Stimulated activated effector memory CD8-positive, alpha-beta T cell treated with anti-CD3 and anti-CD28 coated beads, Interleukin-12 subunit alpha, Interleukin-12 subunit beta, amount 100 ng/mL, for 72 hours (primary cell): ENCODE measurements at regions not wholly inside any gene's neighbourhood (a gene's known extent, or its start where the extent isn't known, plus 50 kb on each side); places are given as distances from the start of the nearest gene placed in this dataset.

ENCODE experiments used
- ATAC-seq: fragments of 150-1000 bp; cut with Tn5 transposase; 2 replicates; pipeline ENCODE4 v1.10.0; 2021
- DNase-seq, 2 donors: peaks; one replicate each; pipeline ENCODE4 v3.0.0; 2021 to 2022; ENCODE audit warnings: low spot score in 2 of 2
- H3K27ac Mint-ChIP-seq: one replicate; pipeline ENCODE4 v1.8.0; 2022; ENCODE audit warnings: mild to moderate bottlenecking, mixed read lengths
- H3K36me3 Mint-ChIP-seq: one replicate; pipeline ENCODE4 v1.8.0; 2022; ENCODE audit warnings: mild to moderate bottlenecking, mixed read lengths
- H3K4me1 Mint-ChIP-seq: one replicate; pipeline ENCODE4 v1.8.0; 2022; ENCODE audit warnings: mixed read lengths
- H3K4me3 Mint-ChIP-seq: one replicate; pipeline ENCODE4 v1.8.0; 2022; ENCODE audit warnings: mild to moderate bottlenecking, mixed read lengths
- H3K9me3 Mint-ChIP-seq: one replicate; pipeline ENCODE4 v1.8.0; 2022; ENCODE audit warnings: mixed read lengths

- Mint-ChIP-seq H3K4me1 (no peaks in the 10 kb centered on the region), H3K27ac (no peak overlapping the region), H3K36me3 (no peaks in the 10 kb centered on the region), H3K4me3 (no peak overlapping the region), H3K9me3 (peaks cover 6% of the 10 kb centered on the region)
- DNase-seq (no peak), ATAC-seq (no peak)
These were observed 168.0 kb downstream of the SHOX2 start for GRCh38 chr3:157938154-157938779.

- Mint-ChIP-seq H3K36me3 (no peaks in the 10 kb centered on the region), H3K4me1 (no peaks in the 10 kb centered on the region), H3K4me3 (no peak overlapping the region), H3K27ac (no peak overlapping the region), H3K9me3 (peaks cover 5% of the 10 kb centered on the region)
- DNase-seq (no peak), ATAC-seq (no peak)
These were observed 174.7 kb downstream of the SHOX2 start for GRCh38 chr3:157931517-157931916.

GRCh38 chr3:157930000-157930780 lies 176.0 kb downstream of the SHOX2 start:
- no peak for DNase-seq
- no peak overlapping the region for H3K4me3 Mint-ChIP-seq
- ATAC-seq, result no peak
- no peaks in the 10 kb centered on the region for H3K36me3 Mint-ChIP-seq
- H3K27ac Mint-ChIP-seq, result no peak overlapping the region
- no peaks in the 10 kb centered on the region for H3K9me3 Mint-ChIP-seq
- no peaks in the 10 kb centered on the region for H3K4me1 Mint-ChIP-seq

GRCh38 chr3:157926822-157927221 lies 179.4 kb downstream of the SHOX2 start:
- Mint-ChIP-seq H3K36me3 (no peaks in the 10 kb centered on the region), H3K27ac (no peak overlapping the region), H3K9me3 (no peaks in the 10 kb centered on the region), H3K4me3 (no peak overlapping the region), H3K4me1 (no peaks in the 10 kb centered on the region)
- ATAC-seq (no peak), DNase-seq (no peak)

DNA sequence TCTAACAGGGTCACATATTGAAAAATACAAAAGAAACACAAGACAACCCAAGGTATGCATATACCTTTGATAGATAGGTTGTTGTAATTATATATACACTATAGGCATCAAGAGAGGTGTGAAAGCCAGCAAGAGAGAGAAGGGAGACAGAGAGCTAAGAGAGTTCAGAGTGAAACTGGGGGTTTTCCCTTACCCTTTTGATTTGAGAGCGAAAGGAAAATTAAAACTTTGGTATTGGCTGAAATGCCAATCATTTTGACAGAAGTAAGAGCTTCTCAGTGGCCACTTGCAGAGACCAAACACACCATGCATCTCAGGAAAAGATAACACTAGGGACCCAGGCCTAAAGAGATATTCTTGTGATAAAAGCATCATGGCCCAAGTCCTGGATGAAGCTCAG lies 183.6 kb downstream of the SHOX2 start:
- DNase-seq (no peak), ATAC-seq (no peak)
- H3K9me3 Mint-ChIP-seq, result no peaks in the 10 kb centered on the region
- H3K36me3 Mint-ChIP-seq, result no peaks in the 10 kb centered on the region
- no peaks in the 10 kb centered on the region for H3K4me1 Mint-ChIP-seq
- no peak overlapping the region for H3K4me3 Mint-ChIP-seq
- no peak overlapping the region for H3K27ac Mint-ChIP-seq

- ATAC-seq (no peak), DNase-seq (no peak)
- H3K36me3 Mint-ChIP-seq, result no peaks in the 10 kb centered on the region
- no peak overlapping the region for H3K27ac Mint-ChIP-seq
- no peaks in the 10 kb centered on the region for H3K4me1 Mint-ChIP-seq
- no peak overlapping the region for H3K4me3 Mint-ChIP-seq
- H3K9me3 Mint-ChIP-seq, result no peaks in the 10 kb centered on the region
These were observed 184.4 kb downstream of the SHOX2 start for GRCh38 chr3:157921811-157922210.

- Mint-ChIP-seq H3K4me1 (no peaks in the 10 kb centered on the region), H3K36me3 (no peaks in the 10 kb centered on the region), H3K4me3 (no peak overlapping the region), H3K27ac (no peak overlapping the region), H3K9me3 (no peaks in the 10 kb centered on the region)
- DNase-seq, result no peak
- ATAC-seq, result no peak
These were observed 185.2 kb downstream of the SHOX2 start for GRCh38 chr3:157920822-157921700.

- DNase-seq (no peak), ATAC-seq (no peak)
- Mint-ChIP-seq H3K4me3 (no peak overlapping the region), H3K27ac (no peak overlapping the region), H3K36me3 (no peaks in the 10 kb centered on the region), H3K9me3 (no peaks in the 10 kb centered on the region), H3K4me1 (no peaks in the 10 kb centered on the region)
These were observed 186.8 kb downstream of the SHOX2 start for GRCh38 chr3:157919319-157919887.

DNA sequence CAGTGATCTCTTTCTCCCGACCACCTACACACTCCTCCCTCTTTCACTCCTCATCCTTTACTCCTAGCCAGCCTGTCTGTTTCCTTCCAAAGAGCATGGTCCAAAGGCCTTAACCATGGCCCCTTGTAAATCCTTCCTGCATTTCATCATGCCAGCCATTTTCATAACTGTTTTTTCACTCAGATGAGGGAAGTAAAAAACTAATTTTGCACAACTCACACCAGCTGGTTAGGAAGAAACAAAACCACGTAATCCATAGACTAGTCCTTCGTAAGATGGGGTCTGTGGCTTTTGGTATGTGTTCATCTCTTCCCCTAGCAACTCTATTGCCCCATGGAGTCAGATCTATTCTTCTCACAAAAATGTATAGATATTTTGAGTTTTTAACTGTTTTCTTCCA lies 187.8 kb downstream of the SHOX2 start:
- Mint-ChIP-seq H3K4me3 (no peak overlapping the region), H3K9me3 (no peaks in the 10 kb centered on the region), H3K4me1 (no peaks in the 10 kb centered on the region), H3K27ac (no peak overlapping the region), H3K36me3 (no peaks in the 10 kb centered on the region)
- ATAC-seq (no peak), DNase-seq (no peak)

GRCh38 chr3:157916672-157917071 lies 189.5 kb downstream of the SHOX2 start:
- no peak overlapping the region for H3K4me3 Mint-ChIP-seq
- no peak for ATAC-seq
- no peaks in the 10 kb centered on the region for H3K9me3 Mint-ChIP-seq
- DNase-seq, result no peak
- no peaks in the 10 kb centered on the region for H3K4me1 Mint-ChIP-seq
- H3K36me3 Mint-ChIP-seq, result no peaks in the 10 kb centered on the region
- no peak overlapping the region for H3K27ac Mint-ChIP-seq

DNA sequence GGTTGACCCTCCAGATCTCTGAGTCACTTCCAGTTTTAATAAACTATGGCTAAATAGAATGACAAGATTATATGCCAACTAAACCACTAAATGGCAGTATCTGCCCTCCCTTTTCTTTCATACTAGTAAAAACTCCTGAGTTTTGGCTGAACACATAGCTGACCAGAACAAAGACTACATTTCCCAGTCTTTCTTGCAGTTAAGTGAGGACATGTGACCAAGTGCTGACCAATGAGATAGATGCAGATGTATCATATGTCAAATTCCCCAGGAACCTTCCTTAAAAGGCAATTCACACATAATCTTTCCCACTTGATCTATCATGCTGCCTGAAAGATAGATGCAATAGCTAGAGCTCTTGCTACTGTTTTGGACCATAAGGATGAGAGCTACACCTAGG lies 191.3 kb downstream of the SHOX2 start:
- Mint-ChIP-seq H3K36me3 (no peaks in the 10 kb centered on the region), H3K27ac (no peak overlapping the region), H3K4me3 (no peak overlapping the region), H3K9me3 (no peaks in the 10 kb centered on the region), H3K4me1 (no peaks in the 10 kb centered on the region)
- ATAC-seq (no peak), DNase-seq (no peak)

DNA sequence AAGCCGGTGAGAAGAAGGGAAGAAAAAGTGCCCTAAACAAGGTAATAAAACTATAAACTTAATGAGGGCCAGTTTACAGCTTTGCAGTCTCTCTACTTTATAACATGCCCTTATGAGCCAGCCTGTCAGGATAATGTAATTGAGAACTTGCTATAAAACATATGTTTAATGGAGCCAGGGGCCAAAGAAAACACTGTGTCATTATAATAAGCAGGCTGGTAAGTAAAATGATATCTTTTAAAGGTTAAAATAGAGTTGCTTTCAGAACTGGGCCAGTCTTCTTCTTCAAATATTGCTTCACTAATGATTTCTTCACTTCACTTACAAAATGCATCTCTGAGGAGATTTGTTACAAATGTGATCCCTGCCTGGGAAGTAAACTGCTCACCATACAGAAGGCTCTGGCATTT lies 192.5 kb downstream of the SHOX2 start:
- H3K4me3 Mint-ChIP-seq, result no peak overlapping the region
- H3K36me3 Mint-ChIP-seq, result no peaks in the 10 kb centered on the region
- no peaks in the 10 kb centered on the region for H3K4me1 Mint-ChIP-seq
- ATAC-seq (no peak), DNase-seq (no peak)
- no peak overlapping the region for H3K27ac Mint-ChIP-seq
- H3K9me3 Mint-ChIP-seq, result no peaks in the 10 kb centered on the region

DNA sequence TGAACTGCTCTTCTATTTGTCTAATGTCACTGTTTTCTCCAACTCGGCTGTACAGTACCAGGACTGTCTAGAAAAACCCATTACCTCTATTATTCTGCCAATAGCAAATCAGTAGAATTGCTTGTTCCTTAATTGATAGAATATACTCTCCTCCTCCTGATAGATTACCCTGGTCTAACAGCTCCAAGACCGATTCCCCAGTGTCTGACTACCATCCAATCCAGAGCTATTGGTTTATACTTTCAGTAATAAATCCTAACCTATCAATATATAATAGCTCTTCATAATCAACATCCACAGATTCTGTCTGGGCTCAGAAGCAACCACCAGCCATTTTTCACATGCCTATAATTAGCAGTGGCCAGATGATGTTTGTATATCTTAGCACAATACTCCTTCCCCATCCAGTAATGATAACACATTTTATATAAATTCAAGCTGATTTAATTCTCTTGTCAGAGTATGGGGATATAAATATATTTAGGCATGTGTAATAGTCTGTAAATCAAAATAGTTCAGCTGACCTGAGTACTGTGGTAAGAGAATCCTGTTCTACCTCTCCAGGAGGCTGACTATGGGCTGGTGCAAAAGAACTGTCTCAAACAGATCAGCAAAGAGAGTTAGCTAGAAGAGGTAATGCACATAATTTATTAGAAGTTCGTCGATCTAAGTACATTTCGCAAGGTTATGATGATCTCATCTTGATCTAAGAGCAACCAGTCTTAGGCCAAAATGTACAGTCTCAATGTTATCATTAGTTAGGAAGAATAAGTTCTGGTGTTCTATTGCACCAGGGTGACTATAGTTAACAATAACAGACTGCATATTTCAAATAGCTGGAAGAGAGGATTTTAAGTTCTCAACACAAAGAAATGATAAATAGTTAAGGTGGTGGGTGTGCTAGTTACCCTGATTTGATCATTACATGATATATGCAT lies 193.4 kb downstream of the SHOX2 start:
- Mint-ChIP-seq H3K4me1 (no peaks in the 10 kb centered on the region), H3K4me3 (no peak overlapping the region), H3K27ac (no peak overlapping the region), H3K36me3 (no peaks in the 10 kb centered on the region), H3K9me3 (no peaks in the 10 kb centered on the region)
- DNase-seq (no peak), ATAC-seq (no peak)

GRCh38 chr3:157906627-157907026 lies 199.6 kb downstream of the SHOX2 start:
- no peak overlapping the region for H3K4me3 Mint-ChIP-seq
- DNase-seq (no peak), ATAC-seq (no peak)
- no peaks in the 10 kb centered on the region for H3K36me3 Mint-ChIP-seq
- H3K27ac Mint-ChIP-seq, result no peak overlapping the region
- H3K4me1 Mint-ChIP-seq, result no peaks in the 10 kb centered on the region
- peaks cover 18% of the 10 kb centered on the region for H3K9me3 Mint-ChIP-seq
